SK-N-SH treated with all-trans-retinoic acid at 6 μM for 48 hours (cell line): ENCODE measurements at regions not wholly inside any gene's neighbourhood (a gene's known extent, or its start where the extent isn't known, plus 50 kb on each side); places are given as distances from the start of the nearest gene placed in this dataset.

Experiments
- ATAC-seq: fragments of 200-7000 bp; cut with Tn5 transposase; 3 replicates; pipeline ENCODE4 v1.9.1; 2020; ENCODE audit warnings: mild to moderate bottlenecking, moderate library complexity
- ARNTL ChIP-seq: fragments of 450-650 bp; formaldehyde crosslinking; IDR thresholded peaks from 2 replicates; pipeline ENCODE4 v1.5.0; 2020; ENCODE audit warnings: low read depth, mild to moderate bottlenecking, moderate library complexity, borderline replicate concordance
- BACH2 ChIP-seq: fragments of 250-450 bp; sonication (Bioruptor Pico); IDR thresholded peaks from 2 replicates; pipeline ENCODE4 v1.9.0; 2021; ENCODE audit warnings: mild to moderate bottlenecking, borderline replicate concordance
- CSDC2 ChIP-seq: fragments of 250-450 bp; sonication (Bioruptor Pico); IDR thresholded peaks from 2 replicates; pipeline ENCODE4 v1.5.0; 2020; ENCODE audit warnings: mild to moderate bottlenecking, moderate library complexity
- ESRRG ChIP-seq: fragments of 250-450 bp; sonication (Bioruptor Pico); IDR thresholded peaks from 2 replicates; pipeline ENCODE4 v1.6.1; 2021; ENCODE audit warnings: mild to moderate bottlenecking
- GLIS3 ChIP-seq: fragments of 250-450 bp; sonication (Bioruptor Pico); IDR thresholded peaks from 2 replicates; pipeline ENCODE4 v1.5.0; 2020; ENCODE audit warnings: mild to moderate bottlenecking, moderate library complexity
- ISL1 ChIP-seq: fragments of 250-450 bp; sonication (Bioruptor Pico); IDR thresholded peaks from 2 replicates; pipeline ENCODE4 v2.1.2; 2022; ENCODE audit warnings: mild to moderate bottlenecking, moderate library complexity
- OSR1 ChIP-seq: fragments of 250-450 bp; sonication (Bioruptor Pico); IDR thresholded peaks from 2 replicates; pipeline ENCODE4 v1.8.0; 2022; ENCODE audit warnings: moderate library complexity, mild to moderate bottlenecking, inconsistent platforms
- PATZ1 ChIP-seq: fragments of 250-450 bp; sonication (Bioruptor Pico); IDR thresholded peaks from 2 replicates; pipeline ENCODE4 v1.8.0; 2020; ENCODE audit warnings: mild to moderate bottlenecking, moderate library complexity, borderline replicate concordance
- POU6F1 ChIP-seq: fragments of 250-450 bp; sonication (Bioruptor Pico); IDR thresholded peaks from 2 replicates; pipeline ENCODE4 v1.8.0; 2021; ENCODE audit warnings: low read depth, mild to moderate bottlenecking, moderate library complexity, borderline replicate concordance
- PPARA ChIP-seq: fragments of 250-450 bp; sonication (Bioruptor Pico); IDR thresholded peaks from 2 replicates; pipeline ENCODE4 v1.5.0; 2020; ENCODE audit warnings: mild to moderate bottlenecking, borderline replicate concordance
- RARB ChIP-seq: fragments of 250-450 bp; sonication (Bioruptor Pico); IDR thresholded peaks from 2 replicates; pipeline ENCODE4 v1.8.0; 2021; ENCODE audit warnings: mild to moderate bottlenecking, moderate library complexity
- SNAI2 ChIP-seq: fragments of 250-450 bp; sonication (Bioruptor Pico); IDR thresholded peaks from 2 replicates; pipeline ENCODE4 v1.5.0; 2020; ENCODE audit warnings: mild to moderate bottlenecking, moderate library complexity
- TCF4 ChIP-seq: fragments of 250-450 bp; sonication (Bioruptor Pico); IDR thresholded peaks from 2 replicates; pipeline ENCODE4 v1.8.0; 2021; ENCODE audit warnings: mild to moderate bottlenecking, moderate library complexity, borderline replicate concordance
- TOX ChIP-seq: fragments of 250-450 bp; sonication (Bioruptor Pico); IDR thresholded peaks from 2 replicates; pipeline ENCODE4 v1.8.0; 2021; ENCODE audit warnings: mild to moderate bottlenecking, moderate library complexity, borderline replicate concordance
- TSHZ2 ChIP-seq: fragments of 250-450 bp; sonication (Bioruptor Pico); IDR thresholded peaks from 2 replicates; pipeline ENCODE4 v1.5.0; 2020; ENCODE audit warnings: mild to moderate bottlenecking, moderate library complexity
- ZC3H10 ChIP-seq: fragments of 250-450 bp; sonication (Bioruptor Pico); IDR thresholded peaks from 2 replicates; pipeline ENCODE4 v1.5.1; 2021; ENCODE audit warnings: mild to moderate bottlenecking, moderate library complexity
- ZFP3 ChIP-seq: fragments of 250-450 bp; sonication (Bioruptor Pico); IDR thresholded peaks from 2 replicates; pipeline ENCODE4 v1.5.0; 2020; ENCODE audit warnings: mild to moderate bottlenecking, moderate library complexity
- ZFP30 ChIP-seq: fragments of 450-650 bp; formaldehyde crosslinking; IDR thresholded peaks from 2 replicates; pipeline ENCODE4 v1.5.0; 2022; ENCODE audit warnings: mild to moderate bottlenecking, moderate library complexity
- ZNF565 ChIP-seq: fragments of 450-650 bp; formaldehyde crosslinking; conservative IDR thresholded peaks from 2 replicates; pipeline ENCODE4 v1.5.0; 2020; ENCODE audit warnings: low read depth, mild to moderate bottlenecking, moderate library complexity
- ZNF70 ChIP-seq: fragments of 450-650 bp; formaldehyde crosslinking; IDR thresholded peaks from 2 replicates; pipeline ENCODE4 v1.5.0; 2020; ENCODE audit warnings: mild to moderate bottlenecking, moderate library complexity
- ZNF8 ChIP-seq: fragments of 450-650 bp; formaldehyde crosslinking; IDR thresholded peaks from 2 replicates; pipeline ENCODE4 v1.5.0; 2020; ENCODE audit warnings: mild to moderate bottlenecking, moderate library complexity
- TF ChIP-seq, protein P1 (sequence below): fragments of 250-450 bp; sonication (Bioruptor Pico); IDR thresholded peaks from 2 replicates; pipeline ENCODE4 v1.5.1; 2021; ENCODE audit warnings: mild to moderate bottlenecking, moderate library complexity
- TF ChIP-seq, protein P2 (sequence below): fragments of 250-450 bp; sonication (Bioruptor Pico); IDR thresholded peaks from 2 replicates; pipeline ENCODE4 v1.5.1; 2020; ENCODE audit warnings: low read depth, mild to moderate bottlenecking, moderate library complexity

DNA sequence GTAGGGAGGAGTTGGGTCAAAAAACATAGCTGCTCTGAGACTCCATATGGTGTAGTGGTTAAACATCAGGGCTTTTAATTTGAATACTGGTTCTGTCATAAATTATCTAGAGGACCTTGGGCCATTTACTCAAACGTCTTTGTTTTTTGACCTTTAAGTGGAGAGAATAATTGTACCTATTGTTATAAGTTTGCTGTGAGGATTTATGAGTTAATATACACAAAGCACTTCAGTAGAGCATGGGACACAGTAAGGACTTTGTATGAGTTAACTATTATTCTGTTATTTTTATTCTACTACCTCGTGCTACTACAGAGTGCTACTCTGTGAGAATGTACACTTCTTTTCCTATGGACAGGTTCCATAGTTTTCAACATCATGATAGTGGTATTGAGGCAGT lies 123.7 kb upstream of the TNC start:
- TF ChIP-seq, protein P1, sequence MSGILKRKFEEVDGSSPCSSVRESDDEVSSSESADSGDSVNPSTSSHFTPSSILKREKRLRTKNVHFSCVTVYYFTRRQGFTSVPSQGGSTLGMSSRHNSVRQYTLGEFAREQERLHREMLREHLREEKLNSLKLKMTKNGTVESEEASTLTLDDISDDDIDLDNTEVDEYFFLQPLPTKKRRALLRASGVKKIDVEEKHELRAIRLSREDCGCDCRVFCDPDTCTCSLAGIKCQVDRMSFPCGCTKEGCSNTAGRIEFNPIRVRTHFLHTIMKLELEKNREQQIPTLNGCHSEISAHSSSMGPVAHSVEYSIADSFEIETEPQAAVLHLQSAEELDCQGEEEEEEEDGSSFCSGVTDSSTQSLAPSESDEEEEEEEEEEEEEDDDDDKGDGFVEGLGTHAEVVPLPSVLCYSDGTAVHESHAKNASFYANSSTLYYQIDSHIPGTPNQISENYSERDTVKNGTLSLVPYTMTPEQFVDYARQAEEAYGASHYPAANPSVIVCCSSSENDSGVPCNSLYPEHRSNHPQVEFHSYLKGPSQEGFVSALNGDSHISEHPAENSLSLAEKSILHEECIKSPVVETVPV (CRISPR knock-in tag) = no peak
- TF ChIP-seq PATZ1 (CRISPR knock-in tag) (no peak), ZNF565 (CRISPR knock-in tag) (no peak), POU6F1 (CRISPR knock-in tag) (no peak), ARNTL (CRISPR knock-in tag) (no peak), BACH2 (CRISPR knock-in tag) (no peak), SNAI2 (no peak), GLIS3 (CRISPR knock-in tag) (no peak), TCF4 (CRISPR knock-in tag) (no peak), TSHZ2 (CRISPR knock-in tag) (no peak), ISL1 (no peak), ZFP30 (CRISPR knock-in tag) (no peak), PPARA (CRISPR knock-in tag) (no peak), RARB (CRISPR knock-in tag) (no peak), OSR1 (no peak), ZNF8 (CRISPR knock-in tag) (no peak)
- TF ChIP-seq, protein P2, sequence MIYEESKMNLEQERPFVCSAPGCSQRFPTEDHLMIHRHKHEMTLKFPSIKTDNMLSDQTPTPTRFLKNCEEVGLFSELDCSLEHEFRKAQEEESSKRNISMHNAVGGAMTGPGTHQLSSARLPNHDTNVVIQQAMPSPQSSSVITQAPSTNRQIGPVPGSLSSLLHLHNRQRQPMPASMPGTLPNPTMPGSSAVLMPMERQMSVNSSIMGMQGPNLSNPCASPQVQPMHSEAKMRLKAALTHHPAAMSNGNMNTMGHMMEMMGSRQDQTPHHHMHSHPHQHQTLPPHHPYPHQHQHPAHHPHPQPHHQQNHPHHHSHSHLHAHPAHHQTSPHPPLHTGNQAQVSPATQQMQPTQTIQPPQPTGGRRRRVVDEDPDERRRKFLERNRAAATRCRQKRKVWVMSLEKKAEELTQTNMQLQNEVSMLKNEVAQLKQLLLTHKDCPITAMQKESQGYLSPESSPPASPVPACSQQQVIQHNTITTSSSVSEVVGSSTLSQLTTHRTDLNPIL (CRISPR knock-in tag) = no peak
- TF ChIP-seq, all 23 proteins: peak for 0
- no peak for ATAC-seq

DNA sequence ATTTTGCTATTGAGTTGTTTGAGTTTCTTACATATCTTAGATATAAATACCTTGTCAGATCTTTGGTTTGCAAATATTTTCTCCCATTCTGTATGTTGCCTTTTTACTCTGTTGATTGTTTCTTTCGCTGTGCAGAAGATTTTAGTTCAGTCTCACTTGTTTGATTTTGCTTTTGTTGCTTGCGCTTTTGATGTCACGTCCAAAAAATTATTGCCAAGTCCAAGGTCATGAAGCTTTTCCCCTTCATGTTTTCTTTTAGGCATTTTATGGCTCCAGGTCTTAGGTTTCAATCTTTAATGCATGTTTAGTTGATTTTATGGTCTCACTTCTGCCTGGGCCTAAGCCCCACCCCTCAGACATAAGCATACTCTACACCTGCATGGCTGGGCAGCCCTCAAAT lies 131.5 kb upstream of the TNC start:
- no peak for ATAC-seq
- TF ChIP-seq ZNF565 (CRISPR knock-in tag) (no peak), ZNF70 (no peak), ZNF8 (CRISPR knock-in tag) (no peak), CSDC2 (CRISPR knock-in tag) (no peak), ZC3H10 (CRISPR knock-in tag) (no peak), TCF4 (CRISPR knock-in tag) (no peak), RARB (CRISPR knock-in tag) (no peak), OSR1 (no peak), TOX (CRISPR knock-in tag) (no peak), ESRRG (no peak), ZFP3 (no peak)
- TF ChIP-seq, all 23 proteins: peak for 0

DNA sequence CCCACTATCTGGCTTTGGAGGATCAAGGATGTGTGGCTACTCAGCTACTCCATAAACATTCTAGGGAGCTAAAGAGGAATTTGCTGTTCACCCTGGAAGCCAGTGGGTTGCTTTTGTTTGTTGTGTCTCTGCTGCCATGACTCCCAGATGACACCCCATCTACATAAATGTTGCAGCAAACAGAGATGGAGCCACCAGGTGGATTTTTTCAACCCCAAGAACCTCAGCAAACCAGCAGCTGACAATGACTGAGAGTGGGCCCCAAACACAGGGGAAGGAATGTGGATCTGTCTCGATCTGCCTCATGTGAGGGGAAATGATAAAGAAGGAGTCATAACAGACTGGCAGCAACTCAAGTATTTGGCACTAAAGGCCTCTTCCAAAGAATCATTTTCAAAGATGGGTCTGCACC lies 132.7 kb upstream of the TNC start:
- TF ChIP-seq GLIS3 (CRISPR knock-in tag) (no peak), ZNF565 (CRISPR knock-in tag) (no peak), TOX (CRISPR knock-in tag) (no peak), ZFP30 (CRISPR knock-in tag) (no peak), RARB (CRISPR knock-in tag) (no peak), PPARA (CRISPR knock-in tag) (no peak), ISL1 (peak; percentile 19; the same call in 1 of the 2 replicates), PATZ1 (CRISPR knock-in tag) (no peak), ARNTL (CRISPR knock-in tag) (no peak), TCF4 (CRISPR knock-in tag) (no peak), ZNF70 (no peak), POU6F1 (CRISPR knock-in tag) (peak; percentile 32; the same call in 1 of the 2 replicates)
- TF ChIP-seq, protein P1 (CRISPR knock-in tag) = no peak
- ATAC-seq = peak; percentile 95
